Upper lobe of left lung (tissue), 6 donors: ENCODE measurements at regions not wholly inside any gene's neighbourhood (a gene's known extent, or its start where the extent isn't known, plus 50 kb on each side); places are given as distances from the start of the nearest gene placed in this dataset.

Source experiments
- ATAC-seq, 2 donors: fragments of 200-7000 bp; cut with Tn5 transposase; one replicate each; pipeline ENCODE4 v1.9.1; 2022; ENCODE audit warnings: mild to moderate bottlenecking in 2 of 2, moderate library complexity in 2 of 2; ENCODE audit not compliant: low FRiP score in 2 of 2
- DNase-seq, 2 donors: peaks; one replicate each; pipeline ENCODE4 v3.0.0-alpha.2; 2019 to 2020
- H3K27ac ChIP-seq, 4 donors: fragments of 200-600 bp; sonication (generic); one replicate each; pipeline ENCODE4 v1.5.1; 2016 to 2019
- H3K27me3 ChIP-seq, 4 donors: fragments of 200-600 bp; sonication (generic); one replicate each; pipeline ENCODE4 v1.5.1; 2017 to 2019
- H3K36me3 ChIP-seq, 4 donors: fragments of 200-600 bp; sonication (generic); one replicate each; pipeline ENCODE4 v1.5.1; 2016 to 2019
- H3K4me1 ChIP-seq, 4 donors: fragments of 200-600 bp; sonication (generic); one replicate each; pipeline ENCODE4 v1.5.1; 2018 to 2019
- H3K4me3 ChIP-seq, 4 donors: fragments of 200-600 bp; sonication (generic); one replicate each; pipeline ENCODE4 v1.5.1; 2017 to 2019; ENCODE audit warnings: mild to moderate bottlenecking in 2 of 4, moderate library complexity in 1 of 4
- H3K9me3 ChIP-seq, 4 donors: fragments of 200-600 bp; sonication (generic); one replicate each; pipeline ENCODE4 v1.5.1; 2018 to 2019
- CTCF ChIP-seq, 6 experiments: fragments of 450-650 bp in 4 of 6; fragments of 200-600 bp in 2 of 6; sonication (generic) in 2 of 6; IDR thresholded peaks; one replicate each; pipeline ENCODE4 v1.5.1; 2016 to 2019; ENCODE audit warnings: antibody characterized with exemption in 6 of 6
- EP300 ChIP-seq, 4 donors: sonication (generic); formaldehyde crosslinking; IDR thresholded peaks; one replicate each; pipeline ENCODE4 v1.5.1; 2017; ENCODE audit warnings: antibody characterized with exemption in 4 of 4, control low read depth in 2 of 4
- POLR2A ChIP-seq, 4 donors: fragments of 450-650 bp; IDR thresholded peaks; one replicate each; pipeline ENCODE4 v1.5.1; 2016 to 2017; ENCODE audit warnings: antibody characterized with exemption in 4 of 4, mild to moderate bottlenecking in 2 of 4
- POLR2AphosphoS5 ChIP-seq, 2 donors: sonication (generic); formaldehyde crosslinking; IDR thresholded peaks; one replicate each; pipeline ENCODE4 v1.5.1; 2017; ENCODE audit warnings: antibody characterized with exemption in 2 of 2
- whole genome bisulfite sequencing, 2 donors: methylation state at CpG; one replicate each; pipeline ENCODE4 v1.1.5; 2017 to 2018; 5-methylcytosine and 5-hydroxymethylcytosine counted together
- donor health status: DM: no; HTN: no; CAD: no; lungs with moderate emphysema.
- donor health status: DM: no; HTN: yes; CAD: no; lungs with severe emphysema.

DNA sequence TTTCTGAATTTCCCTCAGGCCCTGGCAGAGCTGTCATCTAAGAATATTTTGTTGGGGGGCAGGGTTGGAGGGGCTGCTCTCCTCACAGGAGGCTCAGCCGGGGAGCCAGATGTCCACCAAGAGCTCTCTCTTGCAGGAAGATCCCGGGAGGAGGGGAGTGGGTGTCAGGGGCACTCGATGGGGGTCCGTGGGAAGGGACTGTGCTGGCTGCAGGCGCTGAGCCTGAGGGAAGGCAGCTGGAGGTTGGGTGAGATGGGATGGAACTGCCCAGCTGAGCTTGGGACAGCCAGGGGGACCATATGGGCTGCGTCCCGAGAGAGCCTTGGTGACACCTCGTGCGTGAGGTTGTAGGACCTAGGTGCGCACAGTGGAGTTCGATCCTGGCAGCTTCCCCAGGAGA lies 111.2 kb upstream of the GSE1 start:
- H3K4me3 ChIP-seq = no peak overlapping the region
- TF ChIP-seq CTCF (IDR thresholded peaks at IDR 0.05) (no peak), POLR2A (IDR thresholded peaks at IDR 0.05) (no peak), EP300 (IDR thresholded peaks at IDR 0.05) (no peak), POLR2AphosphoS5 (IDR thresholded peaks at IDR 0.05) (no peak)
- WGBS, 2 donors = 82 to 95% methylated on average over 10 to 11 of the region's 11 CpGs
- H3K27me3 ChIP-seq = no peaks in the 10 kb centered on the region
- peaks cover 0 to 7% (median 0%) of the 10 kb centered on the region in 4 donors for H3K4me1 ChIP-seq
- no peak for ATAC-seq
- no peak for DNase-seq
- H3K9me3 ChIP-seq = no peaks in the 10 kb centered on the region
- H3K36me3 ChIP-seq = no peaks in the 10 kb centered on the region
- no peak overlapping the region for H3K27ac ChIP-seq

DNA sequence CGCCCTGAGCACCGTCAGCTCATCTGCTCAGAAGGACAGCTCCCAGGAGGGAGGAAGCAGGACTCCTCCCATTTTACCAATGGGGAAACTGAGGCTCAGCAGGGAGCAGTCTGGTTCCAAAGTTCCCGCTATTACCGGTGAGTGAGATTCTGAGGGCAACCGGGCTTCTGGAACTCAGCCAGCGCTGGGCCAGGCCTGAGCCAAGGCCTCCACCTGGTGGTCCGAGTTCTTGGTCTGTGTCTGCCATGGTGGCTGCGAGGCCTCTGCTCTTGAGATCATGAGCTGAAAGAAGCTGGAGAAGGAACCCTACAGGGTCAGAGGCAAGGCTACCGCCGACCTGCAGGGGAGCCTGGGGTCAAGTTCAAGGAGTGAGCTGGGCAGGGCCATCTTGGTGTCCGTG lies 110.8 kb upstream of the GSE1 start:
- H3K27me3 ChIP-seq = no peaks in the 10 kb centered on the region
- H3K9me3 ChIP-seq = no peaks in the 10 kb centered on the region
- H3K4me1 ChIP-seq = peaks cover 0 to 10% (median 1%) of the 10 kb centered on the region in 4 donors
- H3K27ac ChIP-seq = no peak overlapping the region
- TF ChIP-seq POLR2A (IDR thresholded peaks at IDR 0.05) (no peak), CTCF (IDR thresholded peaks at IDR 0.05) (no peak), POLR2AphosphoS5 (IDR thresholded peaks at IDR 0.05) (no peak), EP300 (IDR thresholded peaks at IDR 0.05) (no peak)
- 87 to 88% methylated on average over 10 to 11 of the region's 11 CpGs for WGBS, 2 donors
- DNase-seq (no peak), ATAC-seq (no peak)
- H3K4me3 ChIP-seq = no peak overlapping the region
- no peaks in the 10 kb centered on the region for H3K36me3 ChIP-seq

DNA sequence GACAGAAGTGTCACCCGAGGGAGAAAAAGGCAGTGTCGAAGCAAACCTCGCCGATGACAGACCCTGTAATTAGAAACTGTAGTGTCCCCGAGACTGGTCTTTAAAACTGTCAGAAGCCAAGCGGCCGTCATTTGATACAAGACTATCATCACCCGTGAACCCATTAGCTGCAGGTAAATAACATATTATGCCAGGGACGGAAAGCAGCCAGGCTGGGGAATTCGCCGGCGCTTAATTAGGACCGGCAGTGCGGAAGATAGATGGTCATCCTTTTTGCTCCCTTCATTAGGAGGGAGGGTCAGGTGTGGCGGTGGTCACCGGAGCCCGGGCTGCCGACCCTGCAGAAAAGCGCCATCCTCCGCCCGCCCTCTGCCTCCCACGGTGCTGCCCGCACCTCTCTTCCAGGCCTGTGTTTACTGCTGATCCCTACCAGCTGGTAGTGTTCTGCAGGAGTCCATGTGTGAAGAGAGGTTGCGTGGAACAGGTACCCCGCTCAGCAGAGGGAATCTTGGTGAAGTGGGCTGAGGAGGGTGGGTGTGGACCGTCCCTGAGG lies 109.4 kb upstream of the GSE1 start:
- H3K4me3 ChIP-seq = no peak overlapping the region
- WGBS, 2 donors = 94 to 98% methylated on average over 25 to 26 of the region's 26 CpGs
- H3K36me3 ChIP-seq = no peaks in the 10 kb centered on the region
- H3K27me3 ChIP-seq = no peaks in the 10 kb centered on the region
- ATAC-seq (no peak), DNase-seq (peak in 1 of 2 donors; percentile 58)
- H3K4me1 ChIP-seq = peaks cover 0 to 16% (median 2%) of the 10 kb centered on the region in 4 donors
- TF ChIP-seq POLR2AphosphoS5 (IDR thresholded peaks at IDR 0.05) = no peak
- no peak for TF ChIP-seq EP300 (IDR thresholded peaks at IDR 0.05)
- TF ChIP-seq POLR2A (IDR thresholded peaks at IDR 0.05) = no peak
- no peak for TF ChIP-seq CTCF (IDR thresholded peaks at IDR 0.05)
- H3K9me3 ChIP-seq = no peaks in the 10 kb centered on the region
- H3K27ac ChIP-seq = no peak overlapping the region

- Histone ChIP-seq H3K36me3 (no peaks in the 10 kb centered on the region), H3K4me3 (no peak overlapping the region), H3K27me3 (no peaks in the 10 kb centered on the region), H3K9me3 (no peaks in the 10 kb centered on the region), H3K4me1 (peaks cover 0 to 16% (median 2%) of the 10 kb centered on the region in 4 donors), H3K27ac (no peak overlapping the region)
- ATAC-seq = no peak
- 79 to 87% methylated on average over 9 of the region's 9 CpGs for WGBS, 2 donors
- DNase-seq = no peak
- TF ChIP-seq CTCF (IDR thresholded peaks at IDR 0.05) (no peak), EP300 (IDR thresholded peaks at IDR 0.05) (no peak), POLR2AphosphoS5 (IDR thresholded peaks at IDR 0.05) (no peak), POLR2A (IDR thresholded peaks at IDR 0.05) (no peak)
These were observed 108.9 kb upstream of the GSE1 start for GRCh38 chr16:85504242-85504641.
